ENCODE measurements at regions not wholly inside any gene's neighbourhood (a gene's known extent, or its start where the extent isn't known, plus 50 kb on each side); places are given as distances from the start of the nearest gene placed in this dataset.

DNA sequence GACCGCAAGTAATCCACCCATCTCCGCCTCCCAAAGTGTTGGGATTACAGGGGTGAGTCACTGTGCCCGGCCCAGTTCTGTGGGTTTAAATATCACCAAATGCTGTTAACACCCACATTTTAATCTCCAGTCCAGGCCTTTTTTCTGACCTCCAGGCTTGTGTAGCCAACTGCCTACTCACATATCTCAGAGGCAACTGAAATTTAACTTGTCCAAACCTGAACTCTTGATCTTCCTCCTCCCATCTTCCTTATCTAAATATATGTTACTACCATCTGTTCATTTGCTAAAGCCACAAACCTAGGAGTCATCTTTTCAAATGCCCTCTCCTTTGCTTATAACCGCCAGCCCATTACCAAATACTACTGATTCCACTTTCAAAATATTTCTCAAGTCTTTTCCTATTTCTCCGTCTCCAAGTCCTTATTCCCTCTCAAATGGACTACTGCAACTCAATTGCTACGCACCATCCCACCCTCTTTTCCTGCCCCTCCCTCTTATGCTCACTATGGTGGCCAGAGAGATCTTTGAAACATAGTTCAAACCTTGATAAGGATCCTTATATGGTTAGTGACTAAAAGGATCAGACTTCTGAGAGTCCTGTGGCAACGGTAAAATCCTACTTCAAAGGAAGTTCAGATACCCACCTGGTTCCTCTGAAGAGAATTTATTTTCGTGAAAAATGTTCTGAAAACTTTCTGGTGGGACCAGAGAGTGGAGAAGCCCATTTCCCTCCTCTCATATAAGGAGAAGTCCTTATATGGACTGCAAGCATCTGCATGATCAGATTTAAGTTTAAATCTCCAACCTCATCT lies 78.5 kb upstream of the CDC42BPA start:
- ChIA-PET POLR2A (no interaction called here), CTCF (interaction anchor here (0.8 kb wide), 1 partner anchor 10 kb away, joined by 4 read pairs; no protein-coding TSS in a partner anchor)
- Histone ChIP-seq H3K4me1 (ENCODE audit: control insufficient read depth, extremely low read depth, insufficient read depth, low read length) (peaks cover 16% of the 10 kb centered on the region), H3K4me2 (ENCODE audit: insufficient read depth, low read length) (no peak overlapping the region), H3K27ac (ENCODE audit: insufficient read depth, low read depth, low read length) (no peak overlapping the region), H4K20me1 (replicated peaks; ENCODE audit: control insufficient read depth, extremely low read depth, insufficient read depth, low read length) (no peaks in the 10 kb centered on the region), H2AFZ (ENCODE audit: low read depth, low read length) (no peak overlapping the region), H3K9me3 (replicated peaks; ENCODE audit: control insufficient read depth, insufficient read depth, low read length) (no peaks in the 10 kb centered on the region), H3K4me3 (replicated peaks in 1 of 3; ENCODE audit: insufficient read depth in 1 of 3, low read depth in 1 of 3, low read length in 3 of 3) (no peak overlapping the region), H3K27me3 (ENCODE audit: control insufficient read depth in 2 of 2, insufficient read depth in 2 of 2, low read length in 2 of 2) (no peaks in the 10 kb centered on the region), H3K79me2 (ENCODE audit: control insufficient read depth, insufficient read depth, low read length) (no peaks in the 10 kb centered on the region), H3K36me3 (ENCODE audit: control insufficient read depth in 2 of 2, extremely low read depth in 1 of 2, insufficient read depth in 2 of 2, low read length in 2 of 2) (no peaks in the 10 kb centered on the region), H3K9ac (replicated peaks; ENCODE audit: extremely low read depth, insufficient read depth, low read length) (no peak overlapping the region), H3K9me1 (replicated peaks; ENCODE audit: control insufficient read depth, extremely low read depth, insufficient read depth, low read length) (no peaks in the 10 kb centered on the region)
- intact Hi-C loops (cut with micrococcal nuclease) (no loop called here), dilution Hi-C loops (cut with MboI; ENCODE audit: extremely low pct_ligation_motif_present, low sequenced_read_pairs) (no loop called here)
- TF ChIP-seq JUN (IDR thresholded peaks at IDR 0.05; ENCODE audit: borderline replicate concordance, insufficient read depth, insufficient read length, low read depth), result no peak
- no peak for TF ChIP-seq EZH2 (IDR thresholded peaks at IDR 0.05; ENCODE audit: borderline replicate concordance, low read depth, low read length, severe bottlenecking)
- no peak for TF ChIP-seq FOS (IDR thresholded peaks at IDR 0.05; ENCODE audit: borderline replicate concordance, insufficient read depth, low read length)
- no peak for TF ChIP-seq POLR2A (IDR thresholded peaks at IDR 0.05; ENCODE audit: low read depth, low read length)
- TF ChIP-seq MYC (IDR thresholded peaks at IDR 0.05; ENCODE audit: low read depth, low read length), result no peak
- no peak for TF ChIP-seq POLR2AphosphoS5 (IDR thresholded peaks at IDR 0.05; ENCODE audit: insufficient read depth, low read depth, low read length)
- no peak for TF ChIP-seq GATA2 (IDR thresholded peaks at IDR 0.05; ENCODE audit: insufficient read depth, insufficient read length, low read depth, low read length)
- TF ChIP-seq, protein P1, sequence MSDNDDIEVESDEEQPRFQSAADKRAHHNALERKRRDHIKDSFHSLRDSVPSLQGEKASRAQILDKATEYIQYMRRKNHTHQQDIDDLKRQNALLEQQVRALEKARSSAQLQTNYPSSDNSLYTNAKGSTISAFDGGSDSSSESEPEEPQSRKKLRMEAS (IDR thresholded peaks at IDR 0.05; ENCODE audit: insufficient read depth, insufficient read length), result no peak
- TF ChIP-seq, protein P2, sequence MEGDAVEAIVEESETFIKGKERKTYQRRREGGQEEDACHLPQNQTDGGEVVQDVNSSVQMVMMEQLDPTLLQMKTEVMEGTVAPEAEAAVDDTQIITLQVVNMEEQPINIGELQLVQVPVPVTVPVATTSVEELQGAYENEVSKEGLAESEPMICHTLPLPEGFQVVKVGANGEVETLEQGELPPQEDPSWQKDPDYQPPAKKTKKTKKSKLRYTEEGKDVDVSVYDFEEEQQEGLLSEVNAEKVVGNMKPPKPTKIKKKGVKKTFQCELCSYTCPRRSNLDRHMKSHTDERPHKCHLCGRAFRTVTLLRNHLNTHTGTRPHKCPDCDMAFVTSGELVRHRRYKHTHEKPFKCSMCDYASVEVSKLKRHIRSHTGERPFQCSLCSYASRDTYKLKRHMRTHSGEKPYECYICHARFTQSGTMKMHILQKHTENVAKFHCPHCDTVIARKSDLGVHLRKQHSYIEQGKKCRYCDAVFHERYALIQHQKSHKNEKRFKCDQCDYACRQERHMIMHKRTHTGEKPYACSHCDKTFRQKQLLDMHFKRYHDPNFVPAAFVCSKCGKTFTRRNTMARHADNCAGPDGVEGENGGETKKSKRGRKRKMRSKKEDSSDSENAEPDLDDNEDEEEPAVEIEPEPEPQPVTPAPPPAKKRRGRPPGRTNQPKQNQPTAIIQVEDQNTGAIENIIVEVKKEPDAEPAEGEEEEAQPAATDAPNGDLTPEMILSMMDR (IDR thresholded peaks at IDR 0.05; ENCODE audit: extremely low read depth in 1 of 2, insufficient read depth in 1 of 2, low read depth in 1 of 2, low read length in 2 of 2), result no peak
- DNase-seq (ENCODE audit: low read depth, low spot score) (no peak), FAIRE-seq (no peak)
- BruUV-seq (replicated peaks), result no TSS peak

Measured in endothelial cell of umbilical vein (primary cell).